A204.1 (cell line): ENCODE measurements at regions not wholly inside any gene's neighbourhood (a gene's known extent, or its start where the extent isn't known, plus 50 kb on each side); places are given as distances from the start of the nearest gene placed in this dataset.
A peak's percentile ranks its signal among the peaks of the same experiment; 100 is the strongest.
"Not testable (repeated sequence)": the region's sequence is repeated elsewhere in the genome, so short reads cannot be mapped to it uniquely, and the experiment has no call there.

ENCODE experiments used
- FAIRE-seq: peaks from 2 replicates; lab custom pipeline; 2012; peaks lifted over from hg19 to GRCh38; lab: Jason Lieb, UNC

- FAIRE-seq = not testable (repeated sequence)
These were observed 104.5 kb downstream of the ZNF33B start for GRCh38 chr10:42533866-42534265.

- no peak for FAIRE-seq
These were observed 105.4 kb downstream of the ZNF33B start for GRCh38 chr10:42532996-42533395.

GRCh38 chr10:42523098-42523497 lies 115.3 kb downstream of the ZNF33B start:
- no peak for FAIRE-seq

GRCh38 chr10:42519761-42520460 lies 118.5 kb downstream of the ZNF33B start:
- FAIRE-seq = no peak

GRCh38 chr10:42519079-42519478 lies 119.3 kb downstream of the ZNF33B start:
- no peak for FAIRE-seq

GRCh38 chr10:42513921-42514320 lies 124.4 kb downstream of the ZNF33B start:
- FAIRE-seq = no peak

- no peak for FAIRE-seq
These were observed 146.6 kb downstream of the ZNF33B start for GRCh38 chr10:42491801-42492200.

- FAIRE-seq = no peak
These were observed 147.3 kb downstream of the ZNF33B start for GRCh38 chr10:42491001-42491592.

- FAIRE-seq = no peak
These were observed 148.0 kb downstream of the ZNF33B start for GRCh38 chr10:42490368-42490767.

GRCh38 chr10:42488416-42488815 lies 150.0 kb downstream of the ZNF33B start:
- FAIRE-seq = no peak

GRCh38 chr10:42482411-42482810 lies 156.0 kb downstream of the ZNF33B start:
- FAIRE-seq = no peak

- FAIRE-seq = no peak
These were observed 159.3 kb downstream of the ZNF33B start for GRCh38 chr10:42479057-42479456.

GRCh38 chr10:42477170-42477569 lies 161.2 kb downstream of the ZNF33B start:
- no peak for FAIRE-seq

GRCh38 chr10:42476101-42476500 lies 162.3 kb downstream of the ZNF33B start:
- no peak for FAIRE-seq

- peak; percentile 52 for FAIRE-seq
These were observed 162.9 kb downstream of the ZNF33B start for GRCh38 chr10:42475168-42476098.

- FAIRE-seq = no peak
These were observed 184.1 kb downstream of the ZNF33B start for GRCh38 chr10:42454313-42454712.

GRCh38 chr10:42431095-42431494 lies 207.3 kb downstream of the ZNF33B start:
- no peak for FAIRE-seq

GRCh38 chr10:42428534-42428933 lies 209.8 kb downstream of the ZNF33B start:
- peak; percentile 97 for FAIRE-seq

- no peak for FAIRE-seq
These were observed 215.5 kb downstream of the ZNF33B start for GRCh38 chr10:42422911-42423310.

GRCh38 chr10:42421812-42422211 lies 216.6 kb downstream of the ZNF33B start:
- no peak for FAIRE-seq

- FAIRE-seq = no peak
These were observed 218.6 kb downstream of the ZNF33B start for GRCh38 chr10:42419789-42420188.

GRCh38 chr10:42380926-42381547 lies 257.3 kb downstream of the ZNF33B start:
- FAIRE-seq = no peak
